CD4-positive, alpha-beta T cell (primary cell): ENCODE measurements at regions not wholly inside any gene's neighbourhood (a gene's known extent, or its start where the extent isn't known, plus 50 kb on each side); places are given as distances from the start of the nearest gene placed in this dataset.

Experiments used
- ATAC-seq: fragments of 200-7000 bp; cut with Tn5 transposase; one replicate; pipeline ENCODE4 v1.10.0; 2022; ENCODE audit warnings: mild to moderate bottlenecking; ENCODE audit not compliant: poor library complexity
- CTCF ChIA-PET: fragments of 350-600 bp; sonication (Branson Sonifier 250); formaldehyde crosslinking; loops from one replicate; lab custom pipeline; 2021; ENCODE audit warnings: antibody characterized with exemption, inconsistent platforms; lab: Charles Lee
- POLR2A ChIA-PET: fragments of 350-600 bp; sonication (Branson Sonifier 250); formaldehyde crosslinking; loops from one replicate; lab custom pipeline; 2021; ENCODE audit warnings: antibody characterized with exemption, inconsistent platforms; lab: Charles Lee
- DNase-seq, 14 experiments: peaks; one replicate each; pipeline ENCODE4 v3.0.0-alpha.2; 2013 to 2020; ENCODE audit warnings: mixed read lengths in 2 of 14
- H3K27ac ChIP-seq, 2 donors: one replicate each; pipeline versions ENCODE4 v1.5.1 to v1.7.0; 2013; ENCODE audit warnings: low read length in 2 of 2, low read depth in 1 of 2, mild to moderate bottlenecking in 1 of 2
- H3K27me3 ChIP-seq, 2 experiments: 1 replicate in 1 of 2; 2 replicates in 1 of 2; pipeline versions ENCODE4 v1.6.1 to v1.7.0; 2013; ENCODE audit warnings: low read length in 2 of 2, control low read depth in 1 of 2, mild to moderate bottlenecking in 1 of 2, moderate library complexity in 1 of 2; ENCODE audit not compliant: insufficient read depth in 2 of 2, control insufficient read depth in 1 of 2
- H3K36me3 ChIP-seq: one replicate; pipeline ENCODE4 v1.6.1; 2013; ENCODE audit warnings: low read length, control low read depth; ENCODE audit not compliant: insufficient read depth
- H3K4me1 ChIP-seq: one replicate; pipeline ENCODE4 v1.6.1; 2013; ENCODE audit warnings: low read length, control low read depth; ENCODE audit not compliant: insufficient read depth
- H3K4me3 ChIP-seq: one replicate; pipeline ENCODE4 v1.5.1; 2013; ENCODE audit warnings: mild to moderate bottlenecking, low read length, moderate library complexity
- H3K9me3 ChIP-seq, 2 experiments: 1 replicate in 1 of 2; 2 replicates in 1 of 2; pipeline versions ENCODE4 v1.6.1 to v1.7.0; 2013; ENCODE audit warnings: low read length in 2 of 2, mild to moderate bottlenecking in 2 of 2, control low read depth in 1 of 2, moderate library complexity in 1 of 2; ENCODE audit not compliant: control insufficient read depth in 1 of 2, insufficient read depth in 1 of 2
- H3K27ac Mint-ChIP-seq: one replicate; pipeline ENCODE4 v1.8.0; 2020; ENCODE audit warnings: mixed read lengths
- H3K27me3 Mint-ChIP-seq: one replicate; pipeline ENCODE4 v1.8.0; 2021; ENCODE audit warnings: mixed read lengths
- H3K36me3 Mint-ChIP-seq: one replicate; pipeline ENCODE4 v1.8.0; 2021; ENCODE audit warnings: low read depth, mixed read lengths
- H3K4me1 Mint-ChIP-seq: one replicate; pipeline ENCODE4 v1.8.0; 2021; ENCODE audit warnings: low read depth, mixed read lengths
- H3K4me3 Mint-ChIP-seq: one replicate; pipeline ENCODE4 v1.8.0; 2020; ENCODE audit warnings: mild to moderate bottlenecking, mixed read lengths
- H3K9me3 Mint-ChIP-seq: one replicate; pipeline ENCODE4 v1.8.0; 2020; ENCODE audit warnings: mixed read lengths
- intact Hi-C, 2 experiments: fragments of 100-400 bp; cut with DNase I in 1 of 2; cut with micrococcal nuclease in 1 of 2; formaldehyde crosslinking; loops; one replicate each; pipeline versions ENCODE4 v1.15.1 to v1.9.0; 2023 to 2025; cut with DNase I, micrococcal nuclease
- TF ChIP-seq, protein P1 (sequence below): fragments of 200-600 bp; IDR thresholded peaks from one replicate; pipeline ENCODE4 v1.8.0; 2022; ENCODE audit warnings: antibody characterized with exemption, mild to moderate bottlenecking

DNA sequence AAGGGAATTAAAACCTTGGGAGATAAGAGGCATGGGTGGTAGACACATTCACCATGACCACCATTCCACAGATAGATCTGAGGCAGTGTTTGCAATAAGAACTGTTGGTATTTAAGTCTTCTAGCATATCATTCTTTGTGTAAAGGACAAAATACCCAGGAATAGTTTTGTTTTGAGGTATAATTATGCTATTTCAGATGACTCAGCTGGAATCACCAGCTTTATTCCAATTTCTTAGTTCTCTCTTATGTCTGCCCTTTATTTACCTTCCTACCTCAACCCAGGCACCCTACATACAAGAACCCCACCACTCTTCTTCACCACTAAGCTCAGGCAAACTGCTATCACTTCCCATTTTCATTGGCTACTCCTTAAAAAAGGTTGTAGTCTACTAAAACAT lies 94.7 kb upstream of the TRIO start:
- ATAC-seq (no peak), DNase-seq (no peak)
- Mint-ChIP-seq H3K9me3 (no peaks in the 10 kb centered on the region), H3K4me3 (no peak overlapping the region), H3K36me3 (no peaks in the 10 kb centered on the region), H3K4me1 (no peaks in the 10 kb centered on the region), H3K27ac (no peak overlapping the region), H3K27me3 (peaks cover 10% of the 10 kb centered on the region)
- Histone ChIP-seq H3K36me3 (no peaks in the 10 kb centered on the region), H3K27me3 (no peaks in the 10 kb centered on the region), H3K4me1 (no peaks in the 10 kb centered on the region), H3K9me3 (no peaks in the 10 kb centered on the region), H3K27ac (no peak overlapping the region), H3K4me3 (no peak overlapping the region)
- TF ChIP-seq, protein P1, sequence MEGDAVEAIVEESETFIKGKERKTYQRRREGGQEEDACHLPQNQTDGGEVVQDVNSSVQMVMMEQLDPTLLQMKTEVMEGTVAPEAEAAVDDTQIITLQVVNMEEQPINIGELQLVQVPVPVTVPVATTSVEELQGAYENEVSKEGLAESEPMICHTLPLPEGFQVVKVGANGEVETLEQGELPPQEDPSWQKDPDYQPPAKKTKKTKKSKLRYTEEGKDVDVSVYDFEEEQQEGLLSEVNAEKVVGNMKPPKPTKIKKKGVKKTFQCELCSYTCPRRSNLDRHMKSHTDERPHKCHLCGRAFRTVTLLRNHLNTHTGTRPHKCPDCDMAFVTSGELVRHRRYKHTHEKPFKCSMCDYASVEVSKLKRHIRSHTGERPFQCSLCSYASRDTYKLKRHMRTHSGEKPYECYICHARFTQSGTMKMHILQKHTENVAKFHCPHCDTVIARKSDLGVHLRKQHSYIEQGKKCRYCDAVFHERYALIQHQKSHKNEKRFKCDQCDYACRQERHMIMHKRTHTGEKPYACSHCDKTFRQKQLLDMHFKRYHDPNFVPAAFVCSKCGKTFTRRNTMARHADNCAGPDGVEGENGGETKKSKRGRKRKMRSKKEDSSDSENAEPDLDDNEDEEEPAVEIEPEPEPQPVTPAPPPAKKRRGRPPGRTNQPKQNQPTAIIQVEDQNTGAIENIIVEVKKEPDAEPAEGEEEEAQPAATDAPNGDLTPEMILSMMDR = no peak
- POLR2A ChIA-PET = no interaction called here
- intact Hi-C loops = no loop called here
- CTCF ChIA-PET = no interaction called here

DNA sequence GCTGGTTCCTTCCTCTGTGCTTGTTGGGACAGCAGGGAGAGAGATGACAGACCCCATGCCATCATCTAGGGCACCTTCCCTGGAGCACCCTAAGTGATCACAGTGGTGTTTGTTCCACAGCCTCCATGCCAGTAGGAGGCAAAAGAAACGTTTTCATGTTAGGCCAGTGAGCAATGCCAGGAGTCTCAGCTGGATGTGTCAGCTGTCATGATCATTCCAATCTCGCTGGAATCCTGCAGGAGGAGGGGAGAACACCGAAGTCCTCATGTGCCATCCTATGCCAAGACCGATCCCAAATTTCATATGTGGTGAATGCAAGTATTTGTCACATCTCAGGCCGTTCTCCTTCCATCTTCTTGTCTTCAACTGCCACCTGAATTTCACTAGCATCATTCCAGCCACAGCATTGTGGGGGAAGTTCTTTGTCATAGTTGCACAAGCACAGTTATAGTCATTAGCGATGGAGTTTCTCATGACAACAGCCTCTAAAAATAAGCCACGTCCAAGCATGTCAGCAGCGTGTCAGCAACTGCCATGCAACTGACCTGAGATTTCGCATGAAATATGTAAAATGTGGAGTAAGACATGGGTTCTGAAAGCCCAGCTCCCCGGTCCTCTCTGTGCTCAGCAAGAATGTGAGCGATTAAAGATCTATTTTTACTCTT lies 97.2 kb upstream of the DNAH5 start:
- Mint-ChIP-seq H3K36me3 (no peaks in the 10 kb centered on the region), H3K9me3 (no peaks in the 10 kb centered on the region), H3K27ac (no peak overlapping the region), H3K27me3 (peaks cover 36% of the 10 kb centered on the region), H3K4me3 (no peak overlapping the region), H3K4me1 (no peaks in the 10 kb centered on the region)
- Histone ChIP-seq H3K4me3 (no peak overlapping the region), H3K4me1 (no peaks in the 10 kb centered on the region), H3K9me3 (peaks cover 0 to 15% of the 10 kb centered on the region in 2 experiments), H3K27ac (no peak overlapping the region), H3K36me3 (no peaks in the 10 kb centered on the region), H3K27me3 (no peaks in the 10 kb centered on the region)
- intact Hi-C loops = no loop called here
- TF ChIP-seq, protein P1 = no peak
- ChIA-PET CTCF (no interaction called here), POLR2A (no interaction called here)
- DNase-seq (no peak), ATAC-seq (no peak)

DNA sequence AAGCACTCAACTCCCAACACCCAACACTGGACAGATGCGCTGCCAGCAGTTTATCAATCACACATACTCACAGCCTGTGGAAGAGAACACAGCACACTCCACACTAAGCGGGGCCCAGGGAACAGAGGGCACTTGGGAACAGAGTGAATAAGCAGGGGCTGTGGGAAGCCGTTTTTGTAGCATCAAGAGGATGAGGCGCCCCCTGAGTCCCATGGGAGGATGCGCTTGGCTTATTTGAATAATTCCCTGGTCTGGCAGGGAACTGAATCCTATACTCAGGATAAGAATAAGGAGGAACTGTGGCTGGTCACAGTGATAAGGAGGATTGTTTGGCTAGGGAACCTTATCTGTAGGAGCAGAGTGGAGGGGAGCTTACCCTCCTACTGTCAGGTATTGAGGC lies 96.1 kb upstream of the DNAH5 start:
- Mint-ChIP-seq H3K9me3 (no peaks in the 10 kb centered on the region), H3K36me3 (no peaks in the 10 kb centered on the region), H3K27me3 (peaks cover 44% of the 10 kb centered on the region), H3K4me3 (no peak overlapping the region), H3K4me1 (peaks cover 7% of the 10 kb centered on the region), H3K27ac (no peak overlapping the region)
- H3K27ac ChIP-seq = no peak overlapping the region
- H3K4me3 ChIP-seq = no peak overlapping the region
- POLR2A ChIA-PET = no interaction called here
- TF ChIP-seq, protein P1 = no peak
- DNase-seq (no peak), ATAC-seq (no peak)
- intact Hi-C loops = no loop called here
- CTCF ChIA-PET = no interaction called here
- no peaks in the 10 kb centered on the region for H3K36me3 ChIP-seq
- no peaks in the 10 kb centered on the region for H3K27me3 ChIP-seq
- no peaks in the 10 kb centered on the region for H3K4me1 ChIP-seq
- H3K9me3 ChIP-seq = peaks cover 0 to 15% of the 10 kb centered on the region in 2 experiments
